ENCODE measurements at regions not wholly inside any gene's neighbourhood (a gene's known extent, or its start where the extent isn't known, plus 50 kb on each side); places are given as distances from the start of the nearest gene placed in this dataset.

GRCh38 chrX:128699716-128700285 lies 647.6 kb upstream of the ACTRT1 start:
- TF ChIP-seq SP1 (IDR thresholded peaks at IDR 0.05) (no peak), L3MBTL2 (conservative IDR thresholded peaks at IDR 0.05) (no peak), FOXK2 (IDR thresholded peaks at IDR 0.05) (no peak), PKNOX1 (IDR thresholded peaks at IDR 0.05) (no peak)

Data from HEK293T (cell line).